Neural cell (in vitro differentiated cells): ENCODE measurements at regions not wholly inside any gene's neighbourhood (a gene's known extent, or its start where the extent isn't known, plus 50 kb on each side); places are given as distances from the start of the nearest gene placed in this dataset.

ENCODE experiments used
- H2AFZ ChIP-seq: fragments of 200-600, 300-800 bp; sonication (generic), shearing (Covaris generic); 2 replicates; pipeline ENCODE4 v1.6.0; 2014; ENCODE audit warnings: low read depth, mild to moderate bottlenecking, antibody characterized with exemption, low read length, moderate library complexity
- H3F3A ChIP-seq: fragments of 200-600 bp; shearing (Covaris generic); 2 replicates; pipeline ENCODE4 v1.6.1; 2016; ENCODE audit warnings: mild to moderate bottlenecking, moderate library complexity, mixed read lengths, antibody characterized with exemption, low read length; ENCODE audit not compliant: insufficient read depth, poor library complexity, severe bottlenecking
- H3K27ac ChIP-seq: fragments of 200-600, 300-800 bp; sonication (generic), shearing (Covaris generic); 2 replicates; pipeline ENCODE4 v1.5.1; 2014; ENCODE audit warnings: mild to moderate bottlenecking, low read length, moderate library complexity
- H3K27me3 ChIP-seq: fragments of 300-800, 200-600 bp; sonication (generic), shearing (Covaris generic); 2 replicates; pipeline ENCODE4 v1.6.0; 2014; ENCODE audit warnings: mild to moderate bottlenecking, low read depth, low read length, moderate library complexity; ENCODE audit not compliant: insufficient read depth
- H3K36me3 ChIP-seq: fragments of 300-800, 200-600 bp; sonication (generic), shearing (Covaris generic); 2 replicates; pipeline ENCODE4 v1.5.1; 2014; ENCODE audit warnings: mild to moderate bottlenecking, antibody characterized with exemption, low read length, moderate library complexity; ENCODE audit not compliant: insufficient read depth
- H3K4me2 ChIP-seq: fragments of 300-800, 200-600 bp; sonication (generic), shearing (Covaris generic); 2 replicates; pipeline ENCODE4 v1.6.0; 2014; ENCODE audit warnings: mild to moderate bottlenecking, low read length
- H3K4me3 ChIP-seq: fragments of 300-800, 200-600 bp; sonication (generic), shearing (Covaris generic); 2 replicates; pipeline ENCODE4 v1.5.1; 2014; ENCODE audit warnings: mild to moderate bottlenecking, low read length, moderate library complexity
- H3K79me2 ChIP-seq: fragments of 200-600 bp; shearing (Covaris generic); replicated peaks from 2 replicates; pipeline ENCODE4 v1.6.0; 2014; ENCODE audit warnings: mild to moderate bottlenecking, low read length, moderate library complexity; ENCODE audit not compliant: insufficient read depth
- H3K9ac ChIP-seq: fragments of 300-800, 200-600 bp; sonication (generic), shearing (Covaris generic); 2 replicates; pipeline ENCODE4 v1.6.1; 2016; ENCODE audit warnings: mild to moderate bottlenecking, low read length, mixed read lengths
- H3K9me2 ChIP-seq: fragments of 200-600 bp; shearing (Covaris generic); 2 replicates; pipeline ENCODE4 v1.6.1; 2016; ENCODE audit warnings: mild to moderate bottlenecking, low read length, mixed read lengths; ENCODE audit not compliant: insufficient read depth
- H3K9me3 ChIP-seq: fragments of 200-600, 300-800 bp; sonication (generic), shearing (Covaris generic); 2 replicates; pipeline ENCODE4 v1.6.1; 2016; ENCODE audit warnings: mild to moderate bottlenecking, mixed run types, low read length, moderate library complexity, mixed read lengths
- H4K20me1 ChIP-seq: fragments of 200-600 bp; shearing (Covaris generic); 2 replicates; pipeline ENCODE4 v1.6.1; 2016; ENCODE audit warnings: mild to moderate bottlenecking, mixed run types; ENCODE audit not compliant: insufficient read depth
- EP300 ChIP-seq: fragments of 450-650 bp; conservative IDR thresholded peaks from 2 replicates; pipeline ENCODE4 v1.6.1; 2014; ENCODE audit warnings: antibody characterized with exemption, mild to moderate bottlenecking, moderate library complexity; ENCODE audit not compliant: poor library complexity, severe bottlenecking
- EZH2 ChIP-seq: fragments of 200-600, 300-800 bp; shearing (Covaris generic), sonication (generic); IDR thresholded peaks from 2 replicates; pipeline ENCODE4 v1.6.1; 2014; ENCODE audit warnings: antibody characterized with exemption, low read length, borderline replicate concordance, mild to moderate bottlenecking; ENCODE audit not compliant: insufficient read depth, poor library complexity, severe bottlenecking
- MXI1 ChIP-seq: fragments of 450-650 bp; conservative IDR thresholded peaks from 2 replicates; pipeline ENCODE4 v1.6.1; 2014; ENCODE audit warnings: antibody characterized with exemption, mild to moderate bottlenecking; ENCODE audit not compliant: poor library complexity, severe bottlenecking
- POLR2AphosphoS5 ChIP-seq: IDR thresholded peaks from 2 replicates; pipeline ENCODE4 v1.6.1; 2012
- RAD21 ChIP-seq: fragments of 450-650 bp; conservative IDR thresholded peaks from 2 replicates; pipeline ENCODE4 v1.6.1; 2014; ENCODE audit warnings: antibody characterized with exemption, mild to moderate bottlenecking, moderate library complexity
- SMC3 ChIP-seq: fragments of 450-650 bp; conservative IDR thresholded peaks from 2 replicates; pipeline ENCODE4 v1.6.1; 2014; ENCODE audit warnings: antibody characterized with exemption, mild to moderate bottlenecking, moderate library complexity; ENCODE audit not compliant: poor library complexity
- TAF1 ChIP-seq: IDR thresholded peaks from 2 replicates; pipeline ENCODE4 v1.6.1; 2012; ENCODE audit warnings: low read depth
- TF ChIP-seq, protein P1 (sequence below): fragments of 450-650 bp; IDR thresholded peaks from 2 replicates; pipeline ENCODE4 v1.5.1; 2014; ENCODE audit warnings: antibody characterized with exemption, mild to moderate bottlenecking, moderate library complexity; ENCODE audit not compliant: poor library complexity, severe bottlenecking
- TF ChIP-seq, protein P2 (sequence below): IDR thresholded peaks from 2 replicates; pipeline ENCODE4 v1.6.1; 2012; ENCODE audit warnings: borderline replicate concordance

- TF ChIP-seq, protein P1, sequence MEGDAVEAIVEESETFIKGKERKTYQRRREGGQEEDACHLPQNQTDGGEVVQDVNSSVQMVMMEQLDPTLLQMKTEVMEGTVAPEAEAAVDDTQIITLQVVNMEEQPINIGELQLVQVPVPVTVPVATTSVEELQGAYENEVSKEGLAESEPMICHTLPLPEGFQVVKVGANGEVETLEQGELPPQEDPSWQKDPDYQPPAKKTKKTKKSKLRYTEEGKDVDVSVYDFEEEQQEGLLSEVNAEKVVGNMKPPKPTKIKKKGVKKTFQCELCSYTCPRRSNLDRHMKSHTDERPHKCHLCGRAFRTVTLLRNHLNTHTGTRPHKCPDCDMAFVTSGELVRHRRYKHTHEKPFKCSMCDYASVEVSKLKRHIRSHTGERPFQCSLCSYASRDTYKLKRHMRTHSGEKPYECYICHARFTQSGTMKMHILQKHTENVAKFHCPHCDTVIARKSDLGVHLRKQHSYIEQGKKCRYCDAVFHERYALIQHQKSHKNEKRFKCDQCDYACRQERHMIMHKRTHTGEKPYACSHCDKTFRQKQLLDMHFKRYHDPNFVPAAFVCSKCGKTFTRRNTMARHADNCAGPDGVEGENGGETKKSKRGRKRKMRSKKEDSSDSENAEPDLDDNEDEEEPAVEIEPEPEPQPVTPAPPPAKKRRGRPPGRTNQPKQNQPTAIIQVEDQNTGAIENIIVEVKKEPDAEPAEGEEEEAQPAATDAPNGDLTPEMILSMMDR: no peak
- TF ChIP-seq MXI1 (no peak), SMC3 (no peak), TAF1 (no peak), EZH2 (no peak), RAD21 (no peak)
- Histone ChIP-seq H3K4me3 (no peak overlapping the region), H3K27ac (no peak overlapping the region), H3K9me3 (no peaks in the 10 kb centered on the region), H3K9ac (no peak overlapping the region), H3F3A (no peaks in the 10 kb centered on the region), H3K4me2 (no peak overlapping the region), H3K36me3 (no peaks in the 10 kb centered on the region), H3K9me2 (no peaks in the 10 kb centered on the region), H2AFZ (no peak overlapping the region), H4K20me1 (no peaks in the 10 kb centered on the region), H3K27me3 (no peaks in the 10 kb centered on the region), H3K79me2 (no peaks in the 10 kb centered on the region)
Measured at GRCh38 chr5:109574985-109575384, 114.7 kb upstream of the MAN2A1 start.

DNA sequence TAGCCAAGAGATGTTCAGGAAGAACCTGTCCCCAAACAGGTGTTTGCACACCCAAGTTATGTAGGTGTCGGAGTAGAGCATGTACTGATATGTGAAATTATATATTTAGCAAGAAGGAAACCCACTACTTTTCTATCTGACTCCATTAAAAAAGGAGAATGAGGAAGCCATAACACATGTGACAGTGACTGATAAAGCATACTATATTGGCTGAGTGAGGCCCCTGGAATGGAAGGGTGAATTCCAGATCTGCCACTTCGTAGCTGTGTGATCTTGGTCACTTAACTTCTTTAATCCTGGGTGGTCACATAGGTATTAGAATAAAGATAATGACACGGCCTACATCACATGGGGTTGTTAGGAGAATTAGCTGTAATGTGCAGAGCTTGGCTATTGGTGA is 116.0 kb upstream of the MAN2A1 start:
- Histone ChIP-seq H3K9me2 (no peaks in the 10 kb centered on the region), H3F3A (no peaks in the 10 kb centered on the region), H3K4me2 (no peak overlapping the region), H3K27ac (no peak overlapping the region), H3K9ac (no peak overlapping the region), H3K79me2 (no peaks in the 10 kb centered on the region), H3K27me3 (no peaks in the 10 kb centered on the region), H2AFZ (no peak overlapping the region), H3K4me3 (no peak overlapping the region), H4K20me1 (no peaks in the 10 kb centered on the region), H3K9me3 (no peaks in the 10 kb centered on the region), H3K36me3 (no peaks in the 10 kb centered on the region)
- TF ChIP-seq RAD21 (no peak), EP300 (no peak), MXI1 (no peak), TAF1 (no peak), POLR2AphosphoS5 (no peak), EZH2 (no peak), SMC3 (no peak)
- TF ChIP-seq, protein P1: no peak
- TF ChIP-seq, protein P2, sequence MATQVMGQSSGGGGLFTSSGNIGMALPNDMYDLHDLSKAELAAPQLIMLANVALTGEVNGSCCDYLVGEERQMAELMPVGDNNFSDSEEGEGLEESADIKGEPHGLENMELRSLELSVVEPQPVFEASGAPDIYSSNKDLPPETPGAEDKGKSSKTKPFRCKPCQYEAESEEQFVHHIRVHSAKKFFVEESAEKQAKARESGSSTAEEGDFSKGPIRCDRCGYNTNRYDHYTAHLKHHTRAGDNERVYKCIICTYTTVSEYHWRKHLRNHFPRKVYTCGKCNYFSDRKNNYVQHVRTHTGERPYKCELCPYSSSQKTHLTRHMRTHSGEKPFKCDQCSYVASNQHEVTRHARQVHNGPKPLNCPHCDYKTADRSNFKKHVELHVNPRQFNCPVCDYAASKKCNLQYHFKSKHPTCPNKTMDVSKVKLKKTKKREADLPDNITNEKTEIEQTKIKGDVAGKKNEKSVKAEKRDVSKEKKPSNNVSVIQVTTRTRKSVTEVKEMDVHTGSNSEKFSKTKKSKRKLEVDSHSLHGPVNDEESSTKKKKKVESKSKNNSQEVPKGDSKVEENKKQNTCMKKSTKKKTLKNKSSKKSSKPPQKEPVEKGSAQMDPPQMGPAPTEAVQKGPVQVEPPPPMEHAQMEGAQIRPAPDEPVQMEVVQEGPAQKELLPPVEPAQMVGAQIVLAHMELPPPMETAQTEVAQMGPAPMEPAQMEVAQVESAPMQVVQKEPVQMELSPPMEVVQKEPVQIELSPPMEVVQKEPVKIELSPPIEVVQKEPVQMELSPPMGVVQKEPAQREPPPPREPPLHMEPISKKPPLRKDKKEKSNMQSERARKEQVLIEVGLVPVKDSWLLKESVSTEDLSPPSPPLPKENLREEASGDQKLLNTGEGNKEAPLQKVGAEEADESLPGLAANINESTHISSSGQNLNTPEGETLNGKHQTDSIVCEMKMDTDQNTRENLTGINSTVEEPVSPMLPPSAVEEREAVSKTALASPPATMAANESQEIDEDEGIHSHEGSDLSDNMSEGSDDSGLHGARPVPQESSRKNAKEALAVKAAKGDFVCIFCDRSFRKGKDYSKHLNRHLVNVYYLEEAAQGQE: no peak
